Endothelial cell (in vitro differentiated cells): ENCODE measurements at regions not wholly inside any gene's neighbourhood (a gene's known extent, or its start where the extent isn't known, plus 50 kb on each side); places are given as distances from the start of the nearest gene placed in this dataset.

ENCODE experiments used
- DNase-seq: peaks from one replicate; pipeline ENCODE4 v3.0.0; 2021; ENCODE audit warnings: low spot score
- H3K27ac Mint-ChIP-seq: one replicate; pipeline ENCODE4 v1.8.0; 2021; ENCODE audit warnings: mixed read lengths, inconsistent platforms; ENCODE audit not compliant: unreplicated experiment
- H3K27me3 Mint-ChIP-seq: one replicate; pipeline ENCODE4 v1.8.0; 2021; ENCODE audit warnings: mild to moderate bottlenecking, moderate library complexity, mixed read lengths, inconsistent platforms; ENCODE audit not compliant: unreplicated experiment
- H3K36me3 Mint-ChIP-seq: one replicate; pipeline ENCODE4 v1.8.0; 2021; ENCODE audit warnings: mild to moderate bottlenecking, low read depth, mixed read lengths, inconsistent platforms; ENCODE audit not compliant: unreplicated experiment
- H3K4me1 Mint-ChIP-seq: one replicate; pipeline ENCODE4 v1.8.0; 2021; ENCODE audit warnings: mild to moderate bottlenecking, mixed read lengths, inconsistent platforms; ENCODE audit not compliant: unreplicated experiment
- H3K4me3 Mint-ChIP-seq: one replicate; pipeline ENCODE4 v1.8.0; 2021; ENCODE audit warnings: mild to moderate bottlenecking, mixed read lengths, inconsistent platforms; ENCODE audit not compliant: unreplicated experiment
- H3K9me3 Mint-ChIP-seq: one replicate; pipeline ENCODE4 v1.8.0; 2021; ENCODE audit warnings: mixed read lengths, inconsistent platforms; ENCODE audit not compliant: unreplicated experiment
- TF ChIP-seq, protein P1 (sequence below): fragments of 200-600 bp; sonication (generic); IDR thresholded peaks from one replicate; pipeline ENCODE4 v1.5.0; 2021; ENCODE audit warnings: antibody characterized with exemption; ENCODE audit not compliant: unreplicated experiment

- Mint-ChIP-seq H3K36me3 (peaks cover 4% of the 10 kb centered on the region), H3K9me3 (no peaks in the 10 kb centered on the region), H3K4me1 (peaks cover 35% of the 10 kb centered on the region), H3K4me3 (no peak overlapping the region), H3K27ac (peak overlapping the region; percentile 40), H3K27me3 (peaks cover 8% of the 10 kb centered on the region)
- no peak for DNase-seq
- TF ChIP-seq, protein P1, sequence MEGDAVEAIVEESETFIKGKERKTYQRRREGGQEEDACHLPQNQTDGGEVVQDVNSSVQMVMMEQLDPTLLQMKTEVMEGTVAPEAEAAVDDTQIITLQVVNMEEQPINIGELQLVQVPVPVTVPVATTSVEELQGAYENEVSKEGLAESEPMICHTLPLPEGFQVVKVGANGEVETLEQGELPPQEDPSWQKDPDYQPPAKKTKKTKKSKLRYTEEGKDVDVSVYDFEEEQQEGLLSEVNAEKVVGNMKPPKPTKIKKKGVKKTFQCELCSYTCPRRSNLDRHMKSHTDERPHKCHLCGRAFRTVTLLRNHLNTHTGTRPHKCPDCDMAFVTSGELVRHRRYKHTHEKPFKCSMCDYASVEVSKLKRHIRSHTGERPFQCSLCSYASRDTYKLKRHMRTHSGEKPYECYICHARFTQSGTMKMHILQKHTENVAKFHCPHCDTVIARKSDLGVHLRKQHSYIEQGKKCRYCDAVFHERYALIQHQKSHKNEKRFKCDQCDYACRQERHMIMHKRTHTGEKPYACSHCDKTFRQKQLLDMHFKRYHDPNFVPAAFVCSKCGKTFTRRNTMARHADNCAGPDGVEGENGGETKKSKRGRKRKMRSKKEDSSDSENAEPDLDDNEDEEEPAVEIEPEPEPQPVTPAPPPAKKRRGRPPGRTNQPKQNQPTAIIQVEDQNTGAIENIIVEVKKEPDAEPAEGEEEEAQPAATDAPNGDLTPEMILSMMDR, result no peak
These were observed 114.2 kb upstream of the UMPS start for GRCh38 chr3:124615896-124616543.

GRCh38 chr3:124617177-124617576 lies 113.1 kb upstream of the UMPS start:
- Mint-ChIP-seq H3K27me3 (peaks cover 7% of the 10 kb centered on the region), H3K27ac (peak overlapping the region; percentile 42), H3K9me3 (no peaks in the 10 kb centered on the region), H3K4me1 (peaks cover 33% of the 10 kb centered on the region), H3K4me3 (no peak overlapping the region), H3K36me3 (peaks cover 4% of the 10 kb centered on the region)
- TF ChIP-seq, protein P1, result no peak
- no peak for DNase-seq

- peaks cover 5% of the 10 kb centered on the region for H3K27me3 Mint-ChIP-seq
- H3K4me1 Mint-ChIP-seq, result peaks cover 29% of the 10 kb centered on the region
- TF ChIP-seq, protein P1, result no peak
- no peak overlapping the region for H3K4me3 Mint-ChIP-seq
- H3K27ac Mint-ChIP-seq, result peak overlapping the region; percentile 96
- peaks cover 8% of the 10 kb centered on the region for H3K36me3 Mint-ChIP-seq
- DNase-seq, result no peak
- H3K9me3 Mint-ChIP-seq, result no peaks in the 10 kb centered on the region
These were observed 110.2 kb upstream of the UMPS start for GRCh38 chr3:124619887-124620599.

DNA sequence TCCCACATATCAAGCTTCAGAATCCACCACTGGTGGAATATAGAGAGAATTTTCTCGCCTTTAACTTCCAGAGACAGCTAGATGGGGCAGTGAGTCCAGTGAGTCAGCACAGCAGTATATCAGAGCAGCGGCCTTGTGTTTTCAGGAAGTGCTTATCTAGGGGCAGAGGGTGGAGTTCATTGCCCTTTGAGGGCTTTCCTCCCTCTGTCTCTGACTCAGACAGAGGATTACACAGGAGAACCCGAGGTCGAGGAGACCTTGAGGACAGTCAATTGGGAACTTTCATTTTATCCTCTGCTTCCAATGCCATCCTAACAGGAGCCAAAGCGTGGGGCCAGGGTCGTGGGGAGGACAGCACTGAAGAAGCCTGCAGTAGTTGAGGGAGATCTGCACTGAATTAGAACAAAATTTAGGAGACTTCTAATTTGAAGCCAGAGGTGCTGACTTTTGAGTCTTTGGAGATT lies 109.6 kb upstream of the UMPS start:
- no peak overlapping the region for H3K4me3 Mint-ChIP-seq
- H3K36me3 Mint-ChIP-seq, result peaks cover 8% of the 10 kb centered on the region
- peak; percentile 20 for DNase-seq
- peaks cover 23% of the 10 kb centered on the region for H3K4me1 Mint-ChIP-seq
- TF ChIP-seq, protein P1, result no peak
- H3K27me3 Mint-ChIP-seq, result peaks cover 5% of the 10 kb centered on the region
- H3K27ac Mint-ChIP-seq, result peak overlapping the region; percentile 96
- H3K9me3 Mint-ChIP-seq, result no peaks in the 10 kb centered on the region

GRCh38 chr3:124621498-124621897 lies 108.8 kb upstream of the UMPS start:
- TF ChIP-seq, protein P1, result no peak
- peaks cover 2% of the 10 kb centered on the region for H3K27me3 Mint-ChIP-seq
- H3K36me3 Mint-ChIP-seq, result peaks cover 5% of the 10 kb centered on the region
- peak; percentile 34 for DNase-seq
- H3K4me1 Mint-ChIP-seq, result peaks cover 18% of the 10 kb centered on the region
- no peaks in the 10 kb centered on the region for H3K9me3 Mint-ChIP-seq
- H3K27ac Mint-ChIP-seq, result peak overlapping the region; percentile 96
- no peak overlapping the region for H3K4me3 Mint-ChIP-seq
